ENCODE measurements at regions not wholly inside any gene's neighbourhood (a gene's known extent, or its start where the extent isn't known, plus 50 kb on each side); places are given as distances from the start of the nearest gene placed in this dataset.

DNA sequence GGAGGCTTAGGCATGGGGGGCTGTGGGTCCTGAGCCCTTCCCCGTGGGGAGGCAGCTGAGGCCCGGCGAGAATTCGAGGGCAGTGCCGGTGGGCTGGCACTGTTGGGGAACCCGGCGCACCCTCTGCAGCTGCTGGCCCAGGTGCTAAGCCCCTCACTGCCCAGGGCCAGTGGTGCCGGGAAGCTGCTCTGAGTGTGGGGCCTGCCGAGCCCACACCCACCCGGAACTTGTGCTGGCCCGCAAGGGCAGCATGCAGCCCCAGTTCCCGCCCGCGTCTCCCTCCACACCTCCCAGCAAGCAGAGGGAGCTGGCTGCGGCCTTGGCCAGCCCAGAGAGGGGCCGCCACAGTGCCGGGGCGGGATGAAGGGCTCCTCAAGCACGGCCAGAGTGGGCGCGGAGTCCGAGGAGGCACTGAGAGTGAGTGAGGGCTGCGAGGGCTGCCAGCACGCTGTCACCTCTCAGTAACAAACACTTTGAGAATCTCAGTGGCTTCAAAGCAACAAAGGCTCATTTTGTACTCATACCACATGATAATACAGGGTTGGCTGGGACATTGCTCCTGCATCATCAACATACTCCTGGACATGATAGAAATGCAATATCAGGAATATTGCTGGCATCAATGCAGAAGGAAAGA, 265.7 kb upstream of the ANKRD55 start:
- Histone ChIP-seq H3K4me1 (no peaks in the 10 kb centered on the region), H3K27ac (no peak overlapping the region), H3K27me3 (no peaks in the 10 kb centered on the region), H3K9me3 (no peaks in the 10 kb centered on the region), H3K4me3 (no peak overlapping the region), H3K36me3 (no peaks in the 10 kb centered on the region)
- TF ChIP-seq, protein P1, sequence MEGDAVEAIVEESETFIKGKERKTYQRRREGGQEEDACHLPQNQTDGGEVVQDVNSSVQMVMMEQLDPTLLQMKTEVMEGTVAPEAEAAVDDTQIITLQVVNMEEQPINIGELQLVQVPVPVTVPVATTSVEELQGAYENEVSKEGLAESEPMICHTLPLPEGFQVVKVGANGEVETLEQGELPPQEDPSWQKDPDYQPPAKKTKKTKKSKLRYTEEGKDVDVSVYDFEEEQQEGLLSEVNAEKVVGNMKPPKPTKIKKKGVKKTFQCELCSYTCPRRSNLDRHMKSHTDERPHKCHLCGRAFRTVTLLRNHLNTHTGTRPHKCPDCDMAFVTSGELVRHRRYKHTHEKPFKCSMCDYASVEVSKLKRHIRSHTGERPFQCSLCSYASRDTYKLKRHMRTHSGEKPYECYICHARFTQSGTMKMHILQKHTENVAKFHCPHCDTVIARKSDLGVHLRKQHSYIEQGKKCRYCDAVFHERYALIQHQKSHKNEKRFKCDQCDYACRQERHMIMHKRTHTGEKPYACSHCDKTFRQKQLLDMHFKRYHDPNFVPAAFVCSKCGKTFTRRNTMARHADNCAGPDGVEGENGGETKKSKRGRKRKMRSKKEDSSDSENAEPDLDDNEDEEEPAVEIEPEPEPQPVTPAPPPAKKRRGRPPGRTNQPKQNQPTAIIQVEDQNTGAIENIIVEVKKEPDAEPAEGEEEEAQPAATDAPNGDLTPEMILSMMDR (IDR thresholded peaks at IDR 0.05): no peak
- no peak for TF ChIP-seq POLR2A (IDR thresholded peaks at IDR 0.05)
- TF ChIP-seq EP300 (IDR thresholded peaks at IDR 0.05): no peak
- no peak for TF ChIP-seq POLR2AphosphoS5 (IDR thresholded peaks at IDR 0.05)
- DNase-seq (ENCODE audit: low spot score in 2 of 2): no peak
- 100% methylated on average over 6 of the region's 24 CpGs for WGBS

DNA sequence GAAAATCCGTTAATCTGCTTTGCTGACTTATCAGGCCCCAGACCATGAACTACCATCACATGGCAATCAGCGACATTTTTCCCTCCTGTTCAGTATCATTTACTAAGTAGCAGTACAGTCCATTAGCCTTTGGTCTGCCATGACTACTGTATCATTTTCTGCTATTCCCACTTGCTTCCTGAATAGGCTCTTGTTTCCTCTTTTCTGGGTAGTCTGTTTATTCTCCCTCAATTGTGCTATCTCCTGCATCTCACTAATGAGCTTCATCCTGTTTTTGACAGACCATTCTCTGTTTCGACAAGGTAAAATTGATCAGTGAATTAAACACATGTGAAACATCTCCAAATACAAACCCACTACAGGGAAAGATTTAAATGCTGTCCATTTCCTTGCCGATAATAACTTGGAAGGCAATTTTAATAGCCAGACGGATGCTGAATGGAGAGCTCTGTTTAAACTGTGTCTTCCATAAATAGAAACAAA, 263.5 kb upstream of the ANKRD55 start:
- Histone ChIP-seq H3K4me3 (no peak overlapping the region), H3K4me1 (peaks cover 5% of the 10 kb centered on the region), H3K9me3 (no peaks in the 10 kb centered on the region), H3K36me3 (no peaks in the 10 kb centered on the region), H3K27ac (no peak overlapping the region), H3K27me3 (no peaks in the 10 kb centered on the region)
- DNase-seq (ENCODE audit: low spot score in 2 of 2): no peak
- TF ChIP-seq EP300 (IDR thresholded peaks at IDR 0.05) (no peak), POLR2AphosphoS5 (IDR thresholded peaks at IDR 0.05) (no peak), POLR2A (IDR thresholded peaks at IDR 0.05) (no peak)
- TF ChIP-seq, protein P1 (IDR thresholded peaks at IDR 0.05): no peak
- 72% methylated on average over 5 of the region's 5 CpGs for WGBS

DNA sequence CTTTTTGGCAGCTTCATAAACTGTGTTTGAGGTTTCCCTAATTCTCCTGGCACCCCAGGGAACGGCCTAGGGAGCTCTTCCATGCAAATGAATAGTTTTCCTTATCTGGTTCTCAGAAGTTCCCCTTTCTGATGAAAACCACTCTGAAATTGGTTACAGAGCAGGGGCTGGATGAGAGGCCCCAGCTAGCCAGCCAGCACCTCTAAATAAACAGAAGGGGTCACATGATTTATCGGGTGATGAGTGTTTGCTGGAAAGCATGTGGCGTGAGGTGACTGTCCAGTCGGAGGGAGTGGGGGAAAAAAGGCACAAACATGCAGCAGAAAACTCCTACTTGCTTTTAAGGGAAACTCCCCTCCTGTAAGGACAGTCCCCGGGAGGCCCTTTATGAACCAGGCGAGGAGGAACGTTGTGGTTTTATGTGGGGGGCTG, 261.2 kb upstream of the ANKRD55 start:
- Histone ChIP-seq H3K4me3 (no peak overlapping the region), H3K27ac (no peak overlapping the region), H3K4me1 (peaks cover 17% of the 10 kb centered on the region), H3K36me3 (no peaks in the 10 kb centered on the region), H3K9me3 (no peaks in the 10 kb centered on the region), H3K27me3 (no peaks in the 10 kb centered on the region)
- DNase-seq (ENCODE audit: low spot score in 2 of 2): no peak
- WGBS: 55% methylated on average over 7 of the region's 7 CpGs
- TF ChIP-seq, protein P1 (IDR thresholded peaks at IDR 0.05): no peak
- TF ChIP-seq POLR2A (IDR thresholded peaks at IDR 0.05) (no peak), EP300 (IDR thresholded peaks at IDR 0.05) (no peak), POLR2AphosphoS5 (IDR thresholded peaks at IDR 0.05) (no peak)

DNA sequence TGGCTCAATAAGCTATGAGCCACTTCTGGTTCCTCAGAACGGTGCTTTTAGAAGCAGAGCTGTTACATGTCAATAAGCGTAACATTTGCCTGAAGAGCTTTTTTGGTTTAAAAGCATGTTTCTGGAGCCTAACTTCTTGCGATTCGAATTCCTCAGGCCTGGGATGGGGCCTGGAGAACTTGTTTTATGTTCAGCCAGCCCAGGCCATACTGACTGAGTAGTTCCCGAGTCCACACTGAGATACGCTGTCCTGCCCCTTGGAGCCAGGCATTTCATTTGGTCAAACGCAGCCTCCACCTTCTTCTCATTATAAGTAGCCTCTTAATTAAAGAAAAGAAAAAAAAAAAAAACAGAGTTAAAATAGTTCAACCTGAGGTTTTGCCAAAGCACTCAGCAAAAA, 260.6 kb upstream of the ANKRD55 start:
- WGBS: 92% methylated on average over 7 of the region's 7 CpGs
- no peak for TF ChIP-seq POLR2A (IDR thresholded peaks at IDR 0.05)
- TF ChIP-seq, protein P1 (IDR thresholded peaks at IDR 0.05): no peak
- no peak for TF ChIP-seq EP300 (IDR thresholded peaks at IDR 0.05)
- TF ChIP-seq POLR2AphosphoS5 (IDR thresholded peaks at IDR 0.05): no peak
- DNase-seq (ENCODE audit: low spot score in 2 of 2): no peak
- no peak overlapping the region for H3K27ac ChIP-seq
- H3K27me3 ChIP-seq: no peaks in the 10 kb centered on the region
- peaks cover 17% of the 10 kb centered on the region for H3K4me1 ChIP-seq
- H3K36me3 ChIP-seq: no peaks in the 10 kb centered on the region
- H3K9me3 ChIP-seq: no peaks in the 10 kb centered on the region
- H3K4me3 ChIP-seq: no peak overlapping the region

DNA sequence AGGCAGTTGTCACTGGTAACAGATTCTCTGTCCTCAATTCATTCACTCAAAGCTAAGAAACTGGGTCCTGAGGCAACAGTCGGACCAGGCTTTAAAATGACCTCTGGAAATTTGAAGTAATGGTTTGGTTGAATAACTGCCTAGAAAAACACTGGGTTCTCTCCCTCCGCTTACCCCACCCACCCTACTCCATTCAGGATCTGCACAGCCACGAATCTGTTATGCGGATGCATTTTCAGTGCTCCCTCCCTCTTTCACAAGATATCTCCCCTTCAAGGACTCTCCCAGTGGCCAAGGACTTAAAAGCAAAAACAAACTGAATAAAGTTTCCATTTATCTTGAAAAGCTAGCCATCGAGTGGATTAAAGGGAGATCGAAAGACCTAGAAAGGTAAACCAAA, 260.2 kb upstream of the ANKRD55 start:
- no peak for TF ChIP-seq POLR2AphosphoS5 (IDR thresholded peaks at IDR 0.05)
- TF ChIP-seq POLR2A (IDR thresholded peaks at IDR 0.05): no peak
- TF ChIP-seq EP300 (IDR thresholded peaks at IDR 0.05): no peak
- TF ChIP-seq, protein P1 (IDR thresholded peaks at IDR 0.05): no peak
- Histone ChIP-seq H3K4me1 (peaks cover 17% of the 10 kb centered on the region), H3K4me3 (no peak overlapping the region), H3K27ac (no peak overlapping the region), H3K9me3 (no peaks in the 10 kb centered on the region), H3K36me3 (no peaks in the 10 kb centered on the region), H3K27me3 (no peaks in the 10 kb centered on the region)
- WGBS: 94% methylated on average over 6 of the region's 6 CpGs
- DNase-seq (ENCODE audit: low spot score in 2 of 2): no peak

Data from suprapubic skin (tissue), 4 donors.